ENCODE measurements at regions not wholly inside any gene's neighbourhood (a gene's known extent, or its start where the extent isn't known, plus 50 kb on each side); places are given as distances from the start of the nearest gene placed in this dataset.
A peak's percentile ranks its signal among the peaks of the same experiment; 100 is the strongest.

DNA sequence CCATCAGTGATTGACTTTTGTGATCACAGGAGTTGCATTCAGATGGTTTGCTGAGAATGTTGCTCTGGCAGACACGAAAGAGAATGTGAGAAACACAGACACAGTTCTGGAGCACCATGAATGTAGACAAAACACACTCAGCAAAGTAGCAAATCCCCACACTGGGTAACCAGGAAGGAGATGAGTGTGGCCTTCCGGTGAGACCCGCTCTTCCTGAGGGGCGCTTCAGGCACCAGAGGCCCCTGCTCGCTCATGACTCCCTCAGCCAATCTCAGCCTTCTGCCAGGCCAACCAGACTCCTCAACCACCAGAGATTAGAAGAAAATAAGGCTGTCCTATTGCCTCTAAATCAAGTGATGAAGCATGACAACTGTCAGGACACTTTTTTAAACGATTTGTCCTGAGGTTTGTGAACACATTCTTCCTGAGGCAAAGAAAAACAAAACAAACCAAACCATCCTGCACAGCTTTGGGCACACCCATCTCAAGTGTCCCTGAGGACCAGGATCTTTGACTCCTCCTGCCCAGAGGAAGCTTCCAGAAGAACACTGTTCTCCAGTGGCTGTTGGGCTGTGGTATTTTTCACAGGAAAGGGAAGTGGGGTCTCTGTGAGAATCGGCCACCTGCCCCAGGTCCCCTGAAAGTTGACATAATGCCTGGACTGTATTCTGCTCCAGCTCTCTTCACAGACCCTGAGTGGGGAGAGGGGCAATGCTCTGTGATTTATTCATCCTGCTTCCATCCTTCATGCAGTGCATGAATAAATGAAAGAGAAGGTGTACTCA is 152.8 kb downstream of the BCL11A start:
- no peak for DNase-seq

DNA sequence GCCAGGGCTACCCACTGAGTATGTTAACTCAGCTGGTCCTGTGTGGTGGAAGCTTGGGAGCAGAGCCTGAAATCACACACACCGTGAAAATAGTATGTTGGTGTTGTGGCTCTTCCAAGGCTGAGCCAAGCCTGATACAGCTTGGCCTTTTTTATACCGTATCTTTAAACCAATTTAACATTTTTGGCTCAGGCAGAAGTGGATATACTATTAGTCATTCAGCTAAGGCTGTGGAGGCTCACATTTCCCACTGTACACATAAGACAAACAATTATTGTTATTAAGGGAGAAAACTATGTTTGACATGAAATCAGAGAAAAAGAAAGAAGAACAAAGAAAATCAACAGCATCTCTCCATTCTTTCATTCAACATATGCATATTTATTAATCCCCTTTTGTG is 159.0 kb downstream of the BCL11A start:
- no peak for DNase-seq

DNA sequence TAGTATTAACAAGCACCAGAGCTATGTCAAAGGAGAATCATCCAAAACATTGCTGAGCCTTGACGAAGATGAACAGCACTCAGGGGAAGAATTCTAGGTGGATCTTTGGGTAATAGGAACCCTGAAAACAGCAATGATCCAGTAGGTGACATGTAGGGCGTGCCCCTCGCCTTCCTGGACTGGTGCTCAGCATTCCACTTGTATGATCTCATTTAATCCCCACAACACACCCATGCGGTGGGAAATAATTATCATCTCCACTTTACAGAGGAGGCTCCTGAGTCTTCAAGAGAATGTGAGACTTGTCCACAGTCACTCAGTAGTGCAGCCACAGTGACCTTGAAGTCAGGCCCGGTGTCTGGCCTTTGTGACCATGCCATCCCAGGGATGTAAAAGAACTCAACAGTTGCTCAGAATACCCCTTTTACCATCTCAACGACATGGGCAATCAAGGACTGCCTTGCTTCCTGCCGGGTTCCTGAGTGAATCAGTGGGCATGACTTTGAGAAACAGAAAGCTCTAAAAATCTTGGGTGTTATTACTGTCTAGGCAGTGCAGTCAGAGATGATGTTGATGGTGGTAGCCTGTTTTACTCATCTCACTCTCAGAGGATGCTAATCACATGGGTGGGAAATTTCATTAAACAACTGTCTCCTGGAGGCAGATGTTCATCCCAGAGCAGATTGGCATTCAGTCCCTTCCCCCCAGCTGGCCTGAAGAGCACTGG is 161.6 kb downstream of the BCL11A start:
- no peak for DNase-seq

DNA sequence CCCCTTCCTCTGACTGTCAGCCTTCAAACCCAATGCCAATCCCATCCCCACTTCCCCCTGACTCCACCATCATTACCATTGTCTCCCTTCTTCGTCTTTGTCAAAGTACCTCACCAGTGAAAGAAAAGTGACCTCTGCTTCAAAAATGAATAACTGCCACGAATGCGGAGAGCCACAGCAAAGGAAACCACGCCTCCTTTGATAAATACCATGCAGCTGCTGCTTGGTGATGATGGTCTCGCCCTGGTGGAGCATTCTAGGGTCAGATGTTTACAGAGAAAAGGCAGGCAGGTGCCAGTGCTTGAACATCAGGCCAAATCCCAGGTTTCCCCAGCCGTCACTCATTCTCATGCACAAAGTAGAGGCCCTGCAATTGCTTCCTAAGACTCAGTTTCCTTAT is 162.2 kb downstream of the BCL11A start:
- no peak for DNase-seq

DNA sequence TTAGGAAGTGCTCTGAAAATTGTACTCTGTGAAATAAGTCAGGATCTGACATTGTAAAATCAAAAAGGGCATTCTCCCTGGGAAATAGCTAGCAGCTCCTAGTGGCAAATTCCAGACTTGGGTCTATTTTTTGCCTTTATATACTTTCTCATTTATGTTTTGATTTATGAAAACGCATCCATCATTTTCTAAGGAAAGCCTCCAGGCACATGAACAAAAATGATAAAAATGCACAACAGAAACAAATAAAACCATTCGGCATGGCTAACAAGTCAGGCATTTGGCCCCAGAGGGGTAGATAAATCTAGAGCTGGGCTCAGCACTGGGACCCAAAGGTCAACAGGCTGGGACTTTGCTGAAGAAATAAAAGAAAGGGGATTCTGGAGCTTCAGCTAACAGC is 167.0 kb downstream of the BCL11A start:
- DNase-seq = no peak

DNA sequence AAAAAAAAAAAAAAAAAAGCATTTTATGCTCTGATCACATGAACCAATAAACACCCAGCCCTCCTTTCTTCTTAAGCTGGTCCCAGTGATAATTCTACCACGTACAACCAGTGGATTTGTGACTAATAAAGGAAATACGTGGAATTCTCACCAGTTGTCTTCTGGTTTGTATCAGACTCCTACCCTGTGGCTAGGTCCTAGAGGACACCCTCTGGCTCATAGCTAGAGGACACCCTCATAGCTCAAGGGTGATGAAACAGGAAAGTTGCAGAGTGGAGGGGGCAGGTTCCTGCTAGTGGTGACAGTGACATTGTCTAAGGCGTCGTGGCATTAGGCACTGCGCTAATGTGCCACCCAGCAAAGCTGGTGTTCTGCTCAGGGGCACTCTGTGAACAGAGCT is 167.8 kb downstream of the BCL11A start:
- no peak for DNase-seq

DNA sequence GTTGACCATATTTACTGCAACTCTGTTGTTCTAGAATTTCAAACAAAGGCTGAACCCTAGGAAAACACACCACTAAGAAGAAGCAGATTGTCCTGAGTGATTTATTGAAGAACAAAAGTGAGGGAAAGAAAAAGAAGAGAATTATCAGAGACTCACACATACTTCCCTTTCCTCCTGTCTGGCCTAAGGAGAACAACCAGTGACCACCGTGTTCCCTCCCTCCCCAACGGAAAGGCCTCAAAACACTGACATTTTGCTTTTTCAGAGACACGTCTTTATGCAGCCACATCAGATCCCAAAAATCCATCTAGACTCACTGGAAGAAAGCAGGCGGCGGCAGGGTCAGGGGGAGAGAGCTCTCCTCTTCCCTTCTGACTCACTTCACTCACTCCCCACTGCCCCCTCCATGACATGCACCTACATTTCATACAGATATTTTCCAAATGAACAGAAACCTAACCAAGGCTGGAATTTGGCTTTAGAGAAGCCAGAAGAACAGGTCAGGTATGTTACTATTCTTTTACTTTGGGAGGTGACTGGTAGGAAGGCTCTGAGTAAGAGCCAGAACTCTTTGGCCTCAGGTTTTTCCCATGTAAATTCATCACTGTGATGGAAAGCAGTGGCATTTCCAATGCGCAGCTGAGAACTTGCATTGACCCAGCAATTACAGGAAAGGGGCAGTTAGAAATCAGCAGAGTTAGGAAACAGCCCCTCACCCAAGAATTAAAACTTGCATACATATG is 169.9 kb downstream of the BCL11A start:
- DNase-seq = no peak

DNA sequence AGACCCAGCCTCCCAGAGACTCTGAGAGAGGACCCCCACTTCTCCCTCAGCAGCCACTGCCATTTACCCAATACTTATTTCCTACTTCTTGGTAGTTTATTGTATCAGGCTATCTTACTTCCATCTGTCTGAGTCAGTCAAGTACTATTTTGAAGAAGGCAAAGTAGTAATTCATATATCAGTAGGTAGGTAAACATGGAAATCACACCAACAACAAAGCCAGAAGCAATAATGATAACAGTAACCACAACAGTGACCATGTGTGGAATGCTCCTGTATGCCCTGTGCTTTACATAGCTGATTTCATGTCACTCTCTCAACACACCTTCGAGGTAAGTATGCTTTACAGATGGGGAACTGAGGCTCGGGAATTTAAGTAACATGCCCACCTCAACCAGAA is 173.0 kb downstream of the BCL11A start:
- DNase-seq = no peak

DNA sequence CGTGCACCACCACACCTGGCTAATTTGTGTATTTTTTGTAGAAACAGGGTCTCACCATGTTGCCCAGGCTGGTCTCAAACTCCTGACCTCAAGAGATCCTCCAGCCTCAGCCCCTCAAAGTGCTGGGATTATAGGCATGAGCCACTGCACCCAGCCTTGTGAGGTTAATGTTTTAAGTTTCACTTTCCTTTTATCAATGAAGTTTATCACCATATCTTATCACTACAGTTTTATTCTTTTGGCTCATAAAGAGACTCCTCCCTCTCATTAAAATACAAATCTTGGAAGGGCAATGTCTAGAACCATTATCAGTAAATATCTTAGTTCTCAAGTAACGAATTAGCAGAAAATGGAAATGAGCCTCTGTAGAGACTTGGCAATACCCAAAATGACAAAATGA is 173.8 kb downstream of the BCL11A start:
- DNase-seq = no peak

DNA sequence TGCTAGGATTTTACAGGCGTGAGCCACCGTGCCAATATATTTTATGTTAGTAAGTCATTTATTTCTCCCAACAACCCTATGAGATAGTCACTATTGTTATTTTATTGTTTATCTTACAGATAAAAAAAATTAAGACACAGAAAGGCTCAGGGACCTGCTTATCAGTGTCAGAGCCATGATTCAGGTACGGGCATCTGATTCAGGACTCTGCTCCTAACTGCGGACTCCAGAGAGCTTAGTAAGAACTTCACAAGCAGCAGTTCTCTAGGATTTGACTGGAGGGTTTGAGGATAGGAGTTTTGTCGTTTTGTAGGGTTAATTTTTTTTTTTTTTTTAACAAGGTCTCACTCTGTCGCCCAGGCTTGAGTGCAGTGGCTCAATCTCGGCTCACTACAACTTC is 174.2 kb downstream of the BCL11A start:
- DNase-seq = no peak

DNA sequence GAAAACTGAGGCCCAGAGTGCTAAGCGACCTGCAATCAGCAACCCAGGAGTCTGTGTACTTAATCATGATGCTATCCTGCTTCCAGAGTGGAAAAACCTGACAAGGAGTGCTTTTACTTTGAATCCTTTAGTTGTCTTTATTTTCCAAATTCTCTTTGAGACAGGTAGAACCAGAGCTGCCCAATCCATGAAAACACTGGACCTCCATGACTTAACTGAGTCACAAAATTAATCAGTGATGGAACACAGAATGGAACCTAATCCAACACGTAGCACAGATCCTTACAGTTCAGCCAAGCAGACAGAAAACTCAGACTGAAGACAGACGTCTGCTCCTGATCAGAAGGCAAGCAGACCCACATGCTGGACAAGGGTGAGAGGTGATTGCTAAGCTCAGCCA is 175.6 kb downstream of the BCL11A start:
- no peak for DNase-seq

DNA sequence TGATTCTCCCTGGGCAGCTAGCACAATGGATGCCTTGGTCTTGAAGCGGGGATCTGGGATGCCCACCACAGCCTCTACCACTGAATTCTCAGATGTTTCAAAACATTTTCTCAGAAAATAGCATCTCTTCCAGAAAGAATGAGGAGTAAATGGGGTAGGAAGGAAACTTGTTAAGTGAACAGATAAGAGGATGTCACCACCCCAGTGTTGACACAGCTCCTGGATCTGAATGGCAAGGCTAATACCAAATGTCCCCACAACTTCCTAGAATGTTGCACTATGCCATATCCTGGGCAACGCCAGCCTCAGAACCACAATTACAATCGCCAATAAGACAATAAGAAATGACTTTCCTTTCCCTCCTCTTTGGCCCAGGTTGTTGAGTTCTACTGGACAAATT is 177.2 kb downstream of the BCL11A start:
- no peak for DNase-seq

DNA sequence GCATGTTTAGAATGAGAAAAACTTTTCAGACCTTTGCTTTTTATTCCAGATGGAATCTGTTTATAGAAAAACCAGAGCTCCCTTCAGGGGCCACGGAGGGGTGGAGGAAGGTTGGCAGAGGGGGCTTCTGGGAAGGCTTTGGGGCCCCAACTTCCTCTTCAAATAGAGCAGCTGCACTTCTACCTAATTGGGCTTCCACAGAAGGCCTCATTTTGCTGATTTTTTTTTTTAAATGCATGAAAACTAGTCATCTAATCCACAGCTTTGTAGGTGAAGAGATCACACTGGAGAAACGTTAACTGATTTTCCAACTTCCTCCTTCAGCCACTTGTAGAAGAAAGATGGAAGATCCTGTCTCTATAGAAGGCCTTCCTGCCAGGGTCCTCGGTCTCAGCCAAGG is 181.8 kb downstream of the BCL11A start:
- DNase-seq = no peak

DNA sequence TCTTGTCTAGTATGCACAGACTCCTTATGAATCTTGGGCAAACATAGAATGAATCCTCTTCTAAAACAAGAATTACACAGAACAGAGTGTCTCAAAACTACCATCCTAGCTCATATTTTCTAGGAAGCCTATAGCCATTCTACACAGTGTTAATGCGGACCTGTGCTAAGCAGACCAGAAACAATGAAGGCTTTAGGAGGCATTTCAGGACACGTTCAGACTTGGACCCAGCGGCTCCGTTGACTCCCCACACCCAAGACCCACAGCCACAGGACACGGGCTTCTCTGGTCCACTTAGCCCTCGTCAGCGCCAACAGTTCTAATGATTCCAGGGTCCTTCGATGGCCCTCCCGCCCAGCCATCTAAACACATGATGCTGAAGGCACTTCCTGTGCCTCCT is 182.2 kb downstream of the BCL11A start:
- no peak for DNase-seq

DNA sequence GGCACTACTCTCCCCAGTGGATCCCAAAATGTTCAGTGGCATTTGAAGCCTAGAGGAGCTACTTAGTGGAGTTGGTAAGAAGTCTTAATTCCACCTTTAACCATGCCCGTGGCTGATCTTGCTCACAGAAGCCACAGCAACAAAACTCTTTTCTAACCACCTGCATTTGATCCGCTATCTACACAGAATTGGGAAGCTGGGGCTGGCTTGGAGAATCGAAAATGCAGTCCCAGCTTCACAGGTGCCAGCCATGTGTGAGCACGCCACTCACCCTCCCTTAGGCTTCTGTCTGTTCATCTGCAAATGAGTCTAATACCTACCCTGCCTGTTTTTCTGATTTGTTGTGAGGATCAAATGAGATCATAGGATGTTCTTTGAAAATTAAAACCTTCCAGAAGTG is 182.6 kb downstream of the BCL11A start:
- no peak for DNase-seq

DNA sequence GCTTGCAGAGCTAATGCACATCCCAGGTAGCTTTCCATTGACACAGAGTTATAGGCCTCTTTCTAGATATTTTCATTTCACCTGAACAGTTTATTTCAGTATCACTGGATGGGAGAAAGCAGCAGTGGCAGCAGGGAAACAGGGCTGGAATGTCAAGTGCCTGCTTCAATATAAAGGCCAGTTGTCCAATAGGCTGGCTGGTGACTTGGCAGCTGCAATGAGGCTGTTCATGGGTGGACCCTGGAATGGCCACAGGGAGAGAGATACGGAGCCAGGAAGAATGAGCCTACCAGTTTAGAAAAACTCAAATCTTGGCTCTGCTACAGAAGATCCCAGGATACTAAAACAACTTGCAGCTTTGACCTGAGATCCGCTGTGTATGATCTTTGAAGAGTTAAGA is 185.0 kb downstream of the BCL11A start:
- DNase-seq = no peak

DNA sequence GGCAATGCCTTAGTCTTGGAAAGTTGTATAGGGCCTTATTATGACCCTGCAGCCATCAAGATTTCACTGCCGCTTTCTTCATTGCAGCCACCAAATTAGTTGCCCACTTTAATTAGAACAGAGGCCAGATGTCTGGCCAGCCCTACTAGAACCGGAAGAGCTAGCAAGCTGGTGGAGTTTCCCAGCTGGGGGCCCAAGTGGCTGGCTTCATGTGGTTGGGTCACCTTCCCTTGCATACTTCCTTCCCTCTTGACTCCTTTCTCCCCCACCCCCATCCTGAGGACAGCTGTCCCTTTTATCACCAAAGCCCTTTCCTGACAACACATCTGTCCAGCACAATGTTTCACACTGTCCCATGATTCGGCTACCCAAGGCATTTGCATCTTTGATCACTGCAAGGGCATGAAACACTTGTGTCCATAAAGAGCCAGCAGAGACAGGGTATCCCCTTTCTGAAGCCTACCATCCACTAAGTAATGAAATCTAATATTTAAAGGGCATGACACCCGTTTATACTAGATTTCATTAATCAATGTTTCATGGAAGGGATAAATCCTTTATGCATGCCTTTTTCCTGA is 187.2 kb downstream of the BCL11A start:
- DNase-seq = no peak

DNA sequence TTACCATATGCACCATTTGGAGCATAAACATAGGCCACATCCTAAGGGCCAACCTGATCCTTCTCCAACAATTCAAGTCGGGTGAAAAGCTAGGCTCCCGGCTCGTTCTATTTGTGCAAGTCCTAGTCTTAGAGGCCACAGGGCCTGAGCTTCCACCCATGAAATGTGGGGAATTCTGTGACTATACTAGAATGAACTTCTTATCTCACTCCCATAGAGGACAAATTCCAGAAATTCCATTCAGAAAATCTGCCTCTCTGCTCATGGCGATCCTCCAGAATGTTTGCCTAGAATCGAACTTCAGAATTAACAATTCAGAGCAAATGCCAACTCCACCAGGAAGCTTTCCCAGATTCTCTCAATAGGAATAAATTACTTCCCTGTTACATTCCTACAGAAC is 187.9 kb downstream of the BCL11A start:
- no peak for DNase-seq

DNA sequence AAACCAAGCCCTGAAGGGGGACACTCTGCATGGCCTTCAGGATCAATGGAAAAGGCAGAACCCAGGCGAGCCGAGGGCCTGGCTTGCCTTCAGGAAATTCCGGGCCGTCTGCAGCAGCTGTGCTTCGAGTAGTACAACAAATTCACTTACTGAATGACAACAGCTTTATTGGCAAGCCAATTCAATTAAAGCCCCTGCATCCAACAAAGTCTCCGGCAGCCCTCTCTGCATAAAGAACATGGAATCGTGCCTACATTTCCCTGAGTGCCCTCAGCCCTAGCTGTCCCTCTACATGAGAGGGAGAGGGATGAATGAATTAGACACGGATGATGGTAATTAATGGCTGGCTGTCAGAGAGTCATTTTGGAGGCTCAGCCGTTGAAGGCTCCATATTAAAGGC is 189.0 kb downstream of the BCL11A start:
- DNase-seq = peak; percentile 12

DNA sequence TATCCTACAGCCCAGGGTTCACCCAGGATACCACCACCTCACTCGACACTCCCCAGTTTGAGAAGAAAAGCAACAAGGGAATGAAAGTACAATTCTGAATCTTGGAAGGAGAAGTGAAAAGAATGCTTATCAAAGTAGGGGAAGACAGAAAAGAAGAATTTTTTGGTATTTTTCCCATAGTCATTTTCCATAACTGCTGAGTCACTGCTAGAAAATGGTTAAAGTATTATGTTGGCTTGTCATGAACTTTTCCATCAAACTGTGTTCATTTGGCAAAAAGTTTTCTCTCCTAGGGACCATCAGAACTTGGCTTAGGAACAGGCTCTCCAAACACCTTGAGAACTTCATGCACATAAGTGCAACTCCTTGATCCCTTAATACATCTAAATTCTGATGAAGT is 192.0 kb downstream of the BCL11A start:
- DNase-seq = no peak

DNA sequence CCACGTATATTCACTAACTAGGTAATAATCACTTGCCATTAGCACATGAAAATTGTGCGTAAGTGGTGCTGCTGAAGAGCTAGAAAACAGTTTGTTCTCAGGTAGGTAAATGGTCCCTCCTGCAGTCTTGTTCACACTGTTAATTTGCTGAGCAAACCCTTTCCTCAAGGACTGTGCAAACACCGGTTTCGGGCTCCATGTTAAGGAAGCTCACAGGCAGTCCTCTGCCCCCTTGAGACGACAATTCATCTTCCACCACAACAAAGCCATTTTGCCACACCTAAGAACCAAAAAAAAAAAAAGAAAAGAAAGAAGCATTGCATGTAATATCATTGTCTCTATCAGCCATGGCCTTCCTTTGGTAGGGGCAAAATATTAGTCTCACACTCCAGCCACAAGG is 193.9 kb downstream of the BCL11A start:
- DNase-seq = no peak

DNA sequence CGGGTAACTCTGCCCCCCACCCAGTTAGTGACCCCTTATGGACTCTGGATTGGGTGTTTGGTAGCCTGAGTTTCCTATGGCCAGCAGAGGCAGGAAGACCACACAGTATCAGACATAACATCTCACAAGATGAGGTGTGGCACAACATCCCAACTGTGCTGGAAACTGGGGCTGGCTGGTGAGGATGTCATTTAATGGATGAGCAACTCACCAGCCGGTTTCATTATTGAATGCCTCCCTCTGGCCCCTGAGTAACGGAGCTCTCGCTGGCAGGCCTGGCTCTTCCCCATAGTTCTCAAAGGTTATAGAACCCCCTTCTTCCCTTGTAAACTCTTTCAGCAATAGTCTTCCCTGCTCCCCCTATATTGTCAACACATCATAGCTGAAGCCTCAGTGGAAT is 195.0 kb downstream of the BCL11A start:
- DNase-seq = no peak

DNA sequence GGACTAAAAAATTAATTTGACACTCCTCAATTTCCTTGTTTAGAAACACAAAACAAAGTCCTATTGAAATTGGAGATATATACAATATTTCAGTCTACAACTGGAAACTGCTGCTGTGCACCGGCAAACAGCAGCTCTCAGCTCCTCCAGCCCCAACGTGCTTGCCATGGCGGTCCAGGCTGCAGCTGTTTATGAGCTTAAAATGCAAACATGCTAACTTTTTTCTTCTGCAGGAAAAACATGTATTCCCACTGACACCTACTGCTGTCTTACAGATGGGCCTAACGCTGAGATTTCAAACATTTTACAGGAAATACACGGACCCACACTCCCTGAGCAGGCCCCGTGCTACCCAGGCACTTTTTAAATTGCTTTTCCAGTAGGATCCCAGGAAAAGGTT is 195.5 kb downstream of the BCL11A start:
- DNase-seq = peak; percentile 4

Measured in skin of body (tissue), 1 donor.